ENCODE measurements at regions not wholly inside any gene's neighbourhood (a gene's known extent, or its start where the extent isn't known, plus 50 kb on each side); places are given as distances from the start of the nearest gene placed in this dataset.

DNA sequence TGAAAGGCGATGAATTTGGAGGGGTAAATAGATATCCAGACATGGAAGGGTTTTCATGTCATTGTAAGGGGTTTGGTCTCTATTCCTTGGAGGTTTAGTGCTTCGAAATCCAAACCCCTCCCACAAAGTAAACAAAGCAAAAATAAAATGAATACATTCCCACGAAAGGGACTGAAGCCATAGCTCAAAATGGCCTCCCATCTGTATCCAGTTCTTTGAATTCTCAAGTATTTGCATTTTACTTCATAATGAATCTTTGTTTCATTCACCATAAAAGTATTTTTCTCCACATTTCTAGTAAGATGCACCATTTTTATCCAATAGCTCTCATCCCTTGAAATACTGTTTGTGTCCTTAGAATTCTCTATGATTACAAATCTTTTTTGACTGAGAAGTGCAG is 103.2 kb upstream of the DTNA start:
- TF ChIP-seq POLR2AphosphoS5 (IDR thresholded peaks at IDR 0.05) (no peak), POLR2A (IDR thresholded peaks at IDR 0.05) (no peak), CTCF (IDR thresholded peaks at IDR 0.05) (no peak), EP300 (IDR thresholded peaks at IDR 0.05; ENCODE audit: low read depth) (no peak)
- in situ Hi-C loops (cut with MboI; ENCODE audit: low pct_ligation_motif_present in 1 of 4, low pct_unique_long_range_greater_than_20kb in 1 of 4, low sequenced_read_pairs in 3 of 4), result no loop called here
- no peak overlapping the region for H3K4me3 ChIP-seq
- no peaks in the 10 kb centered on the region for H3K36me3 ChIP-seq
- no peak overlapping the region for H3K27ac ChIP-seq
- H3K9me3 ChIP-seq, result no peaks in the 10 kb centered on the region
- 54 to 58% methylated on average over 3 of the region's 3 CpGs for WGBS, 2 donors (ENCODE audit: low coverage in 1 of 2)
- H3K27me3 ChIP-seq, result no peaks in the 10 kb centered on the region
- H3K4me1 ChIP-seq, result peaks cover 3 to 15% (median 10%) of the 10 kb centered on the region in 4 donors
- intact Hi-C loops (cut with DNase I; ENCODE audit: low total_unique reads), result no loop called here
- DNase-seq, result no peak

GRCh38 chr18:34608064-34608463 is 102.0 kb upstream of the DTNA start:
- no peak for TF ChIP-seq POLR2A (IDR thresholded peaks at IDR 0.05)
- no peak for TF ChIP-seq POLR2AphosphoS5 (IDR thresholded peaks at IDR 0.05)

GRCh38 chr18:34609986-34610648 is 100.0 kb upstream of the DTNA start:
- in situ Hi-C loops (cut with MboI; ENCODE audit: low pct_ligation_motif_present in 1 of 4, low pct_unique_long_range_greater_than_20kb in 1 of 4, low sequenced_read_pairs in 3 of 4) (no loop called here), intact Hi-C loops (cut with DNase I; ENCODE audit: low total_unique reads) (no loop called here)
- Histone ChIP-seq H3K9me3 (no peaks in the 10 kb centered on the region), H3K27ac (no peak overlapping the region), H3K4me3 (no peak overlapping the region), H3K27me3 (no peaks in the 10 kb centered on the region), H3K36me3 (no peaks in the 10 kb centered on the region), H3K4me1 (peaks cover 3 to 15% (median 10%) of the 10 kb centered on the region in 4 donors)
- DNase-seq, result no peak
- TF ChIP-seq POLR2A (IDR thresholded peaks at IDR 0.05) (no peak), CTCF (IDR thresholded peaks at IDR 0.05) (no peak), POLR2AphosphoS5 (IDR thresholded peaks at IDR 0.05) (no peak), EP300 (IDR thresholded peaks at IDR 0.05; ENCODE audit: low read depth) (no peak)
- WGBS, 2 donors (ENCODE audit: low coverage in 1 of 2), result 59 to 60% methylated on average over 4 of the region's 4 CpGs

More at GRCh38 chr18:34608064-34608463, 102.0 kb upstream of the DTNA start:
- WGBS, 2 donors (ENCODE audit: low coverage in 1 of 2), result 82 to 88% methylated on average over 2 of the region's 2 CpGs
- no peak for DNase-seq
- no peak overlapping the region for H3K4me3 ChIP-seq
- no peaks in the 10 kb centered on the region for H3K9me3 ChIP-seq
- no peaks in the 10 kb centered on the region for H3K36me3 ChIP-seq
- H3K27me3 ChIP-seq, result no peaks in the 10 kb centered on the region
- no peak overlapping the region for H3K27ac ChIP-seq
- in situ Hi-C loops (cut with MboI; ENCODE audit: low pct_ligation_motif_present in 1 of 4, low pct_unique_long_range_greater_than_20kb in 1 of 4, low sequenced_read_pairs in 3 of 4), result no loop called here
- H3K4me1 ChIP-seq, result peaks cover 3 to 15% (median 10%) of the 10 kb centered on the region in 4 donors
- intact Hi-C loops (cut with DNase I; ENCODE audit: low total_unique reads), result no loop called here

GRCh38 chr18:34611904-34612303 is 98.2 kb upstream of the DTNA start:
- in situ Hi-C loops (cut with MboI; ENCODE audit: low pct_ligation_motif_present in 1 of 4, low pct_unique_long_range_greater_than_20kb in 1 of 4, low sequenced_read_pairs in 3 of 4) (no loop called here), intact Hi-C loops (cut with DNase I; ENCODE audit: low total_unique reads) (no loop called here)
- no peaks in the 10 kb centered on the region for H3K36me3 ChIP-seq
- H3K4me1 ChIP-seq, result peaks cover 0 to 15% (median 10%) of the 10 kb centered on the region in 4 donors
- TF ChIP-seq POLR2A (IDR thresholded peaks at IDR 0.05), result no peak
- no peak for TF ChIP-seq POLR2AphosphoS5 (IDR thresholded peaks at IDR 0.05)
- no peak for TF ChIP-seq CTCF (IDR thresholded peaks at IDR 0.05)
- TF ChIP-seq EP300 (IDR thresholded peaks at IDR 0.05; ENCODE audit: low read depth), result no peak
- no peaks in the 10 kb centered on the region for H3K27me3 ChIP-seq
- H3K9me3 ChIP-seq, result no peaks in the 10 kb centered on the region
- no peak for DNase-seq
- no peak overlapping the region for H3K27ac ChIP-seq
- WGBS, 2 donors (ENCODE audit: low coverage in 1 of 2), result 95% methylated on average over 10 of the region's 10 CpGs; no CpG with 5 or more reads in 1 of the 2 donors
- no peak overlapping the region for H3K4me3 ChIP-seq
